Fibroblast of pulmonary artery (primary cell): ENCODE measurements at regions not wholly inside any gene's neighbourhood (a gene's known extent, or its start where the extent isn't known, plus 50 kb on each side); places are given as distances from the start of the nearest gene placed in this dataset.
"Not testable (repeated sequence)": the region's sequence is repeated elsewhere in the genome, so short reads cannot be mapped to it uniquely, and the experiment has no call there.

Source experiments
- DNase-seq: peaks from one replicate; pipeline ENCODE4 v3.0.0-alpha.2; 2010; ENCODE audit warnings: low read depth
- H3K4me3 ChIP-seq: replicated peaks from 2 replicates; pipeline ENCODE4 v1.5.1; 2011; ENCODE audit warnings: low read depth, mild to moderate bottlenecking, control low read depth, low read length, moderate library complexity
- CTCF ChIP-seq: IDR thresholded peaks from 2 replicates; pipeline ENCODE4 v1.5.1; 2011; ENCODE audit warnings: mild to moderate bottlenecking, control low read depth, low read length, inconsistent platforms; ENCODE audit errors: missing control alignments

GRCh38 chr2:16091576-16092282 lies 151.4 kb downstream of the MYCN start:
- DNase-seq = no peak
- no peak overlapping the region for H3K4me3 ChIP-seq
- no peak for TF ChIP-seq CTCF

- no peak overlapping the region for H3K4me3 ChIP-seq
These were observed 150.6 kb downstream of the MYCN start for GRCh38 chr2:16090650-16091575.

GRCh38 chr2:16089491-16089890 lies 149.1 kb downstream of the MYCN start:
- not testable (repeated sequence) for DNase-seq, H3K4me3 ChIP-seq

More at GRCh38 chr2:16090650-16091575, 150.6 kb downstream of the MYCN start:
- TF ChIP-seq CTCF = no peak
- no peak for DNase-seq

- DNase-seq = no peak
- TF ChIP-seq CTCF = no peak
- H3K4me3 ChIP-seq = no peak overlapping the region
These were observed 148.4 kb downstream of the MYCN start for GRCh38 chr2:16088802-16089112.

GRCh38 chr2:16088035-16088801 lies 147.9 kb downstream of the MYCN start:
- no peak for TF ChIP-seq CTCF
- H3K4me3 ChIP-seq = no peak overlapping the region
- no peak for DNase-seq

GRCh38 chr2:16086136-16086535 lies 145.8 kb downstream of the MYCN start:
- not testable (repeated sequence) for H3K4me3 ChIP-seq, DNase-seq

GRCh38 chr2:16085073-16085472 lies 144.7 kb downstream of the MYCN start:
- TF ChIP-seq CTCF = no peak
- DNase-seq = no peak
- H3K4me3 ChIP-seq = no peak overlapping the region
